ENCODE measurements at regions not wholly inside any gene's neighbourhood (a gene's known extent, or its start where the extent isn't known, plus 50 kb on each side); places are given as distances from the start of the nearest gene placed in this dataset.

DNA sequence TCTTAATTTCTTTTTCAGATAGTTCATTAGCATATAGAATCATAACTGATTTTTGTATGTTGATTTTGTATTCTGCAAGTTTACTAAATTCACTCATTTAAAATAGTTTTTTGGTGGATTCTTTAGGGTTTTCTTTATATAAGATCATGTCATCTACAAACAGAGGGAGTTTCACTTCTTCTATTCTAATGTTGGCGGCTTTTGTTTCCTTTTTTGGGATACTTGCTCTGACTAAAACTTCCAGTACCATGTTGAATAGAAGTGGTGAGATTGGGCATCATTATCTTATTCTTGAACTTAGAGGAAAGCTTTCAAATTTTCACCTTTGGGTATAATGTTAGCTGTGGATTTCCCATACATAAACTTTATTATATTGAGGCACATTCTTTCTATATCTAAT, 296.9 kb downstream of the BCKDHB start:
- Histone ChIP-seq H3K4me3 (no peak overlapping the region), H3K27ac (no peak overlapping the region)
- no peak for DNase-seq (ENCODE audit: low spot score)
- TF ChIP-seq, protein P1, sequence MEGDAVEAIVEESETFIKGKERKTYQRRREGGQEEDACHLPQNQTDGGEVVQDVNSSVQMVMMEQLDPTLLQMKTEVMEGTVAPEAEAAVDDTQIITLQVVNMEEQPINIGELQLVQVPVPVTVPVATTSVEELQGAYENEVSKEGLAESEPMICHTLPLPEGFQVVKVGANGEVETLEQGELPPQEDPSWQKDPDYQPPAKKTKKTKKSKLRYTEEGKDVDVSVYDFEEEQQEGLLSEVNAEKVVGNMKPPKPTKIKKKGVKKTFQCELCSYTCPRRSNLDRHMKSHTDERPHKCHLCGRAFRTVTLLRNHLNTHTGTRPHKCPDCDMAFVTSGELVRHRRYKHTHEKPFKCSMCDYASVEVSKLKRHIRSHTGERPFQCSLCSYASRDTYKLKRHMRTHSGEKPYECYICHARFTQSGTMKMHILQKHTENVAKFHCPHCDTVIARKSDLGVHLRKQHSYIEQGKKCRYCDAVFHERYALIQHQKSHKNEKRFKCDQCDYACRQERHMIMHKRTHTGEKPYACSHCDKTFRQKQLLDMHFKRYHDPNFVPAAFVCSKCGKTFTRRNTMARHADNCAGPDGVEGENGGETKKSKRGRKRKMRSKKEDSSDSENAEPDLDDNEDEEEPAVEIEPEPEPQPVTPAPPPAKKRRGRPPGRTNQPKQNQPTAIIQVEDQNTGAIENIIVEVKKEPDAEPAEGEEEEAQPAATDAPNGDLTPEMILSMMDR (IDR thresholded peaks at IDR 0.05) = no peak

DNA sequence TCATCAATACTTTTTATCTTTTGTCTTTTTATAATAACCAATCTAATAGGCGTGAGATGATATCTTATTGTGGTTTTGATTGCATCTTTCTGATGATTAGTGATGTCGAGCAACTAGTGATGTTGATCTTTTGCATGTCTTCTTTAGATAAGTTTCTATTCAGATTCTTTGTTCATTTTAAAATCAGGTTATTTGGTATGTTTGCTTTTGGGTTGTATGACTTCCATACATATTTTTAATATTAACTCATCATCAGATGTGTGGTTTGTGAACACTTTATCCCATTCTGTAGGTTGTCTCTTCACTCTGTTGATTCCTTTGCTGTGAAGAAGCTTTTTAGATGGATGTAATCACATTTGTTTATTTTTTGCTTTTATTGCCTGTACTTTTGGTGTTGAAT, 295.8 kb downstream of the BCKDHB start:
- no peak overlapping the region for H3K27ac ChIP-seq
- TF ChIP-seq, protein P1 (IDR thresholded peaks at IDR 0.05) = no peak
- no peak overlapping the region for H3K4me3 ChIP-seq
- no peak for DNase-seq (ENCODE audit: low spot score)
